ENCODE measurements at regions not wholly inside any gene's neighbourhood (a gene's known extent, or its start where the extent isn't known, plus 50 kb on each side); places are given as distances from the start of the nearest gene placed in this dataset.

GRCh38 chr14:32254952-32255679 lies 52.0 kb upstream of the RNU6-8 start:
- DNase-seq: peak; percentile 70
- in situ Hi-C loops (cut with HindIII; ENCODE audit: low pct_ligation_motif_present, low pct_unique_long_range_greater_than_20kb, low sequenced_read_pairs): no loop called here

- in situ Hi-C loops (cut with HindIII; ENCODE audit: low pct_ligation_motif_present, low pct_unique_long_range_greater_than_20kb, low sequenced_read_pairs): no loop called here
- no peak for DNase-seq
These were observed 52.7 kb upstream of the RNU6-8 start for GRCh38 chr14:32255789-32256188.

DNA sequence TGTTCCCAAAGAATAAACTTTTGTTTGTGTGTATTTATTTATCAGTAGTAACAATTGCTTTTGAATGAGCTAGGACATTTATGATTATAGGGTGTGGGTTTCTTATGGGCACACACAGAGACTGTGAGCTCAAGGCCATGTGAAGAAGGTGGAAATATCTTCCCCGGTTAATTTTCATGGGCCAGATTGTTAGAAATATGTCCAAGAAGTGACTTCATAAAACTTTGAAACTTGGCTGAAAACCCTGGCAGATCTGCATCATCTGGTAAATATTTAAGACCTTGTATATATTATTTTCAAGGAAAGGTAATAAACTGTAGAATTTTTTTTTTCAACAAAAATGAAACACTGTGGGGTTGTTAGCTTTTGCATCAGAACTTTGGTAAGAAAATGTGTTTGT lies 53.5 kb upstream of the RNU6-8 start:
- in situ Hi-C loops (cut with HindIII; ENCODE audit: low pct_ligation_motif_present, low pct_unique_long_range_greater_than_20kb, low sequenced_read_pairs): no loop called here
- no peak for DNase-seq

DNA sequence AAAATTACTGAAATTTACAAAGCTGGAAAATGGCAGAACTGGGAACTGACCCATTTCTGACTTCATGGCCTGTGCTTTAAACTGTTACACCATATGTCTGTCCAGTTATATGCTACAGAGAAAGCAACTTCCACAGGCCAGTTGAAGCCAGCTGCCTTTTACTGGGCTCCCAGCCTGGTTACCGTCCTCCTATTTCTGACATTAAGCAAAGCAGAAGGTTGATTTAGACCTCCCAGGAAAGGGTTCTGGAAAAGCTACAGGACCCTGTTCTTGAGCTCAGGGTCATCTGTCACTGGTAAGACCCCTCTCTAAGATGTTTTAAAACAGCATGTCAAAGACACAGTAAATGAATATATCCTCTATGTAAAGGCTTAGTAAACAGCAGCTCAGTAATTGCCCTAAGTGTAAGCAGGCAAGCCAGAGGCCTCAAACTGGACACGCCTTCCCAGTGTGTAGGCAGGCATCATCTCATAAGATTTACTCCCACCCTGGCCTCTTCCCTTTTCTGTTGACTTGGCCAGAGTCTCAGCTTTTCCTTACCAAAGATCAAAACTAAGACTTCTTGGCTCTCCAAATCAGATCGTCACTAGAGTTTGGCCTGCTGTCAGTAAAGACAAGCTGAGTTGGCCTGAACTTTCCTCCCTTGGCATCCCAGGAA lies 55.4 kb upstream of the RNU6-8 start:
- no peak for DNase-seq
- in situ Hi-C loops (cut with HindIII; ENCODE audit: low pct_ligation_motif_present, low pct_unique_long_range_greater_than_20kb, low sequenced_read_pairs): no loop called here

GRCh38 chr14:32259368-32260013 lies 56.4 kb upstream of the RNU6-8 start:
- in situ Hi-C loops (cut with HindIII; ENCODE audit: low pct_ligation_motif_present, low pct_unique_long_range_greater_than_20kb, low sequenced_read_pairs): no loop called here
- DNase-seq: peak; percentile 40

GRCh38 chr14:32263939-32264567 lies 61.0 kb upstream of the RNU6-8 start:
- no peak for DNase-seq
- in situ Hi-C loops (cut with HindIII; ENCODE audit: low pct_ligation_motif_present, low pct_unique_long_range_greater_than_20kb, low sequenced_read_pairs): no loop called here

- no peak for DNase-seq
- in situ Hi-C loops (cut with HindIII; ENCODE audit: low pct_ligation_motif_present, low pct_unique_long_range_greater_than_20kb, low sequenced_read_pairs): no loop called here
These were observed 62.5 kb upstream of the RNU6-8 start for GRCh38 chr14:32265584-32265983.

DNA sequence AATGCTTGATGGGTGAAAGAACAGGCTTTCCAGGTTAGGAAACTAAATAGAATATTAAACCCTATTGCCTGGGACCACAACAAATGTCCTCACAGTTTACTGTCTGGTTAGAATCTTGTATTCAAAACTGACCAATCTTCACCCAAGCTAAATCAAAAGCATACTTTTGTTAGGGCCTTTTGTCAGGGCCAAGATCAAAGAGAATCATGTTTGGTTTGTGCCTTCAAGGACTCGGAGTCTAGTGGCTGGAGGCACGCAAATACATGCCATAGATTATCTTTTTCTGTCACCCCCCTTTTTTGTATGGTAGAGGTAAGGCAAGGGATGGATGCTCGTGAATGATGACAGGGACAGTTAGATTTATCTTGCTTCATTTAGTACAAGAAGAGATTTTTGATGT lies 51.1 kb upstream of the AKAP6 start:
- no peak for DNase-seq
- in situ Hi-C loops (cut with HindIII; ENCODE audit: low pct_ligation_motif_present, low pct_unique_long_range_greater_than_20kb, low sequenced_read_pairs): no loop called here

All from ACHN (cell line).